ENCODE measurements at regions not wholly inside any gene's neighbourhood (a gene's known extent, or its start where the extent isn't known, plus 50 kb on each side); places are given as distances from the start of the nearest gene placed in this dataset.

DNA sequence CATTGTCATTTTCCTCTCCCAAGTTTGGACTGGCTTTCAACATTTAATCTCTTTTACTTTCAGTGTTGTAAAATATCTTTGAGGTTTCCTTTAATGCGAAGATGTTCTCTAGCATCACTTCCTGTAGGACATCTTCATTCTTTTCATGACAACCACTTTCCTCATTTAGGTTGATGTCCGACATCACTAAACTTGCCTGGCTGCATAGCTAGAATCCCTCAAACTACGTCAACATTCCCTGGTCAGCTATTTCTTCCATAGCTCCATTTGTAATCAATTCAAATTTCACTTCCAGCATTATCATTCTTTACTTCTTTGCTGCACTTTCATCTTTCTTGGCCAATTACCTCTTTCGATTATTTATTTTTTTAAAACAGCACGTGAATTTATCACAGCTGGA lies 198.6 kb upstream of the EMCN start:
- TF ChIP-seq, protein P1, sequence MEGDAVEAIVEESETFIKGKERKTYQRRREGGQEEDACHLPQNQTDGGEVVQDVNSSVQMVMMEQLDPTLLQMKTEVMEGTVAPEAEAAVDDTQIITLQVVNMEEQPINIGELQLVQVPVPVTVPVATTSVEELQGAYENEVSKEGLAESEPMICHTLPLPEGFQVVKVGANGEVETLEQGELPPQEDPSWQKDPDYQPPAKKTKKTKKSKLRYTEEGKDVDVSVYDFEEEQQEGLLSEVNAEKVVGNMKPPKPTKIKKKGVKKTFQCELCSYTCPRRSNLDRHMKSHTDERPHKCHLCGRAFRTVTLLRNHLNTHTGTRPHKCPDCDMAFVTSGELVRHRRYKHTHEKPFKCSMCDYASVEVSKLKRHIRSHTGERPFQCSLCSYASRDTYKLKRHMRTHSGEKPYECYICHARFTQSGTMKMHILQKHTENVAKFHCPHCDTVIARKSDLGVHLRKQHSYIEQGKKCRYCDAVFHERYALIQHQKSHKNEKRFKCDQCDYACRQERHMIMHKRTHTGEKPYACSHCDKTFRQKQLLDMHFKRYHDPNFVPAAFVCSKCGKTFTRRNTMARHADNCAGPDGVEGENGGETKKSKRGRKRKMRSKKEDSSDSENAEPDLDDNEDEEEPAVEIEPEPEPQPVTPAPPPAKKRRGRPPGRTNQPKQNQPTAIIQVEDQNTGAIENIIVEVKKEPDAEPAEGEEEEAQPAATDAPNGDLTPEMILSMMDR (IDR thresholded peaks at IDR 0.05; ENCODE audit: insufficient read depth, low read length, poor library complexity, severe bottlenecking) = no peak
- no peak for TF ChIP-seq EZH2phosphoT487 (conservative IDR thresholded peaks at IDR 0.05; ENCODE audit: low read length)

All from SU-DHL-6 (cell line).